ENCODE measurements at regions not wholly inside any gene's neighbourhood (a gene's known extent, or its start where the extent isn't known, plus 50 kb on each side); places are given as distances from the start of the nearest gene placed in this dataset.

DNA sequence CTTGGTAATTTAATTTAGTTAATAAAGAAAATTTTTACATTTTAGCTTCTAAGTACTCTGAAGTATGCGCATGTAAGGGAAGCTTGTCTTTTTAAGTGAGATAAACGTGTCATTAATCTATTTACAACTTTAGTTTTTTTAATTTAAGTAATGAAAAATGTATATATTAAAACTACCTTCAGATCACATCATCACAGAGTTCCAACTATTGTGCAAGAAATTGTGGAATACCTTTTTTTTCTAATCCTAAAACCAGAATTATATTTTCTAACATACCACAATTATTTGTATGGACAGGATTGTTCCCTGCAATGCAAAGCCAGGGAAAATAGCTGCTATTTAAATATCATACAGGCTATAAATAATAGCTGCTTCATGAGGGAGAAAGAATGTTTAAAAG lies 303.2 kb upstream of the KCND2 start:
- H3K27ac ChIP-seq = no peak overlapping the region
- WGBS = 82% methylated on average over 2 of the region's 2 CpGs
- H3K4me3 ChIP-seq = no peak overlapping the region
- H3K4me1 ChIP-seq = no peaks in the 10 kb centered on the region
- H3K27me3 ChIP-seq = no peaks in the 10 kb centered on the region
- TF ChIP-seq EP300 (IDR thresholded peaks at IDR 0.05) (no peak), POLR2A (IDR thresholded peaks at IDR 0.05) (no peak), POLR2AphosphoS5 (IDR thresholded peaks at IDR 0.05) (no peak)
- TF ChIP-seq, protein P1, sequence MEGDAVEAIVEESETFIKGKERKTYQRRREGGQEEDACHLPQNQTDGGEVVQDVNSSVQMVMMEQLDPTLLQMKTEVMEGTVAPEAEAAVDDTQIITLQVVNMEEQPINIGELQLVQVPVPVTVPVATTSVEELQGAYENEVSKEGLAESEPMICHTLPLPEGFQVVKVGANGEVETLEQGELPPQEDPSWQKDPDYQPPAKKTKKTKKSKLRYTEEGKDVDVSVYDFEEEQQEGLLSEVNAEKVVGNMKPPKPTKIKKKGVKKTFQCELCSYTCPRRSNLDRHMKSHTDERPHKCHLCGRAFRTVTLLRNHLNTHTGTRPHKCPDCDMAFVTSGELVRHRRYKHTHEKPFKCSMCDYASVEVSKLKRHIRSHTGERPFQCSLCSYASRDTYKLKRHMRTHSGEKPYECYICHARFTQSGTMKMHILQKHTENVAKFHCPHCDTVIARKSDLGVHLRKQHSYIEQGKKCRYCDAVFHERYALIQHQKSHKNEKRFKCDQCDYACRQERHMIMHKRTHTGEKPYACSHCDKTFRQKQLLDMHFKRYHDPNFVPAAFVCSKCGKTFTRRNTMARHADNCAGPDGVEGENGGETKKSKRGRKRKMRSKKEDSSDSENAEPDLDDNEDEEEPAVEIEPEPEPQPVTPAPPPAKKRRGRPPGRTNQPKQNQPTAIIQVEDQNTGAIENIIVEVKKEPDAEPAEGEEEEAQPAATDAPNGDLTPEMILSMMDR (IDR thresholded peaks at IDR 0.05) = no peak
- DNase-seq (ENCODE audit: low spot score in 2 of 2) = no peak
- no peaks in the 10 kb centered on the region for H3K9me3 ChIP-seq
- no peaks in the 10 kb centered on the region for H3K36me3 ChIP-seq

DNA sequence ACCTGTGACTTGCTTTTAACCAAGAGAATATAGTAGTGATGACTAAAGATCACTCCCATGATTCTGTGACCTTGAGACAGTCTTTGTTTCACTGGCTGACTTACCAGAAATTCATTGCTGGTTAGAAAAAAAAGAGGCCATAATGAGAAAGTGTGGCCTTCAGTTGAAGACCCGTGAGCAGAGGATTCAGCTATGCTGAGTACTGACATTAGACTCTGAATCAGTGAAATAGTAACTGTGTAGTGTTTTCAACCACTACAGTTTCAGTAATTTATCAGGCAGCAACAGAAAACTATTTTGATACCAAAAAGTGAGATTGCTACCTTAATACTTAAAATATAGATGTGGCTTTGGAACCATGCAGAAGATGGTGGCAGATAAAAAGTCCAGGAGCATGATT lies 298.0 kb upstream of the KCND2 start:
- H3K27ac ChIP-seq = no peak overlapping the region
- no peak for TF ChIP-seq EP300 (IDR thresholded peaks at IDR 0.05)
- TF ChIP-seq POLR2A (IDR thresholded peaks at IDR 0.05) = no peak
- TF ChIP-seq, protein P1 (IDR thresholded peaks at IDR 0.05) = no peak
- TF ChIP-seq POLR2AphosphoS5 (IDR thresholded peaks at IDR 0.05) = no peak
- H3K9me3 ChIP-seq = no peaks in the 10 kb centered on the region
- H3K4me1 ChIP-seq = no peaks in the 10 kb centered on the region
- no peaks in the 10 kb centered on the region for H3K27me3 ChIP-seq
- H3K4me3 ChIP-seq = no peak overlapping the region
- 74% methylated on average over 1 of the region's 1 CpG for WGBS
- no peak for DNase-seq (ENCODE audit: low spot score in 2 of 2)
- H3K36me3 ChIP-seq = no peaks in the 10 kb centered on the region

DNA sequence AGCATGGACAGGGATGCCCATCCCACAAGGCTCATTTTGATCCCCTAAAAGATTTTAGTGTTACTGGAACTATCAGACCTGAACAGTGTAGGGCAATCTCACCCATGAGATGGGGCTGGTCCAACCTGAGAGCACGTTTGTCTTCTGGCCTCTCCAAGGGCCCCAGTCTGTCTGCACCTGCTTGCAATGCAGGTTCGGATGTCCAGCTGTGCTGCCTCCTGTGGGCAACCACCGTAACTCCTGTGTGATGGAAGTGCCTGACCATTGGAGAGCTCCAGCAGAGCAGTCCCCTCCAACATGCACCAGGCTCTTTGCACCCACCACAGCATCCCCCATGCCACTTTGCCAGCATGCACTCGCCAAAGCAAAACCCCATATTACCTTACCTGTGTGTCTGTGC lies 290.1 kb upstream of the KCND2 start:
- no peak for DNase-seq (ENCODE audit: low spot score in 2 of 2)
- Histone ChIP-seq H3K36me3 (no peaks in the 10 kb centered on the region), H3K27ac (no peak overlapping the region), H3K4me1 (no peaks in the 10 kb centered on the region), H3K4me3 (no peak overlapping the region), H3K9me3 (no peaks in the 10 kb centered on the region), H3K27me3 (no peaks in the 10 kb centered on the region)
- TF ChIP-seq, protein P1 (IDR thresholded peaks at IDR 0.05) = no peak
- TF ChIP-seq POLR2AphosphoS5 (IDR thresholded peaks at IDR 0.05) (no peak), POLR2A (IDR thresholded peaks at IDR 0.05) (no peak), EP300 (IDR thresholded peaks at IDR 0.05) (no peak)
- 88% methylated on average over 4 of the region's 4 CpGs for WGBS

DNA sequence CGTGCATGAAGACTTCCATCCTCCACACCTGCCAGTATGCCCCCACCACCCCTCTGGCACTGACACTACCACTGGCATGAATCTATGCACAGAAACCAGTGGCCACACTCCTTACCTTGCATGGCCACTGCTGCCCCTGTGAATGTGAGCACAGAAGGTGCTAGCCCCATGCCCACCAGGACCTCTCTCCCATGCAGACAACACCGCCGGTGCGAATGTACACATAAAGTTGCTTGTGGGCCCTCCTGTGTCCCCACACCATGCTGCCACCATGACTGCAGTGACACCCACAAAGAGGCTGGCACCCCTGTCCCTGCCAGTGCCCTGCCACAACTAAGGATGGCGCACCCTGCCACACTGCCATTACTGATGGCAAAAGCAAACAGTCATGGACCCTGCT lies 289.5 kb upstream of the KCND2 start:
- no peaks in the 10 kb centered on the region for H3K36me3 ChIP-seq
- 100% methylated on average over 1 of the region's 5 CpGs for WGBS
- TF ChIP-seq, protein P1 (IDR thresholded peaks at IDR 0.05) = no peak
- no peak for TF ChIP-seq POLR2AphosphoS5 (IDR thresholded peaks at IDR 0.05)
- TF ChIP-seq EP300 (IDR thresholded peaks at IDR 0.05) = no peak
- TF ChIP-seq POLR2A (IDR thresholded peaks at IDR 0.05) = no peak

DNA sequence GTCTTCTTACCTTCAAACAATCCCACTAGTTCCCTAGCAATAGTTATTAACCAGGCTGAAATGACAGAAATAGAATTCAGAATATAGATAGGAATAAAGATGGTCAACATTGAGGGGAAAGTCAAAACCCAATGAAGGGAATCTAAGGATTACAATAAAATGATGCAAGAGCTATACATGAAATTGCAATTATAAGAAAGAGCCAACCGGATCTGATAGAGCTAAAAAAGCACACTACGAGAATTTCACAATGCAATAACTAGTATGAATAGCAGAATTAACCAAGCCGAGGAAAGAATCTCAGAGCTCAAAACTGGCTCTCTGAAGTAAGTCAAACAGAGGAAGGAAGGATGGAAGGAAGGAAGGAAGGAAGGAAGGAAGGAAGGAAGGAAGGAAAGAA lies 288.7 kb upstream of the KCND2 start:
- no peaks in the 10 kb centered on the region for H3K36me3 ChIP-seq
- no peak for DNase-seq (ENCODE audit: low spot score in 2 of 2)
- no peak overlapping the region for H3K27ac ChIP-seq
- H3K4me3 ChIP-seq = no peak overlapping the region
- TF ChIP-seq POLR2AphosphoS5 (IDR thresholded peaks at IDR 0.05) (no peak), EP300 (IDR thresholded peaks at IDR 0.05) (no peak), POLR2A (IDR thresholded peaks at IDR 0.05) (no peak)
- TF ChIP-seq, protein P1 (IDR thresholded peaks at IDR 0.05) = no peak
- H3K4me1 ChIP-seq = no peaks in the 10 kb centered on the region
- no peaks in the 10 kb centered on the region for H3K27me3 ChIP-seq
- H3K9me3 ChIP-seq = no peaks in the 10 kb centered on the region
- 89% methylated on average over 3 of the region's 3 CpGs for WGBS

More for the DNA sequence above, 289.5 kb upstream of the KCND2 start:
- Histone ChIP-seq H3K4me1 (no peaks in the 10 kb centered on the region), H3K27ac (no peak overlapping the region), H3K4me3 (no peak overlapping the region), H3K27me3 (no peaks in the 10 kb centered on the region), H3K9me3 (no peaks in the 10 kb centered on the region)
- DNase-seq (ENCODE audit: low spot score in 2 of 2) = no peak
